H9 (cell line): ENCODE measurements at regions not wholly inside any gene's neighbourhood (a gene's known extent, or its start where the extent isn't known, plus 50 kb on each side); places are given as distances from the start of the nearest gene placed in this dataset.

Experiments
- DNase-seq: peaks from one replicate; pipeline ENCODE4 v3.0.0-alpha.2; 2017
- H2AFZ ChIP-seq: one replicate; pipeline ENCODE4 v1.6.1; 2013; ENCODE audit warnings: mild to moderate bottlenecking, low read length, control low read depth, moderate library complexity
- H2AK5ac ChIP-seq: 2 replicates; pipeline ENCODE4 v1.6.1; 2013; ENCODE audit warnings: low read length, control low read depth, mixed read lengths; ENCODE audit not compliant: insufficient read length
- H2BK120ac ChIP-seq: one replicate; pipeline ENCODE4 v1.6.1; 2013; ENCODE audit warnings: low read depth, mild to moderate bottlenecking, low read length, control low read depth, inconsistent platforms; ENCODE audit not compliant: poor library complexity, severe bottlenecking
- H2BK12ac ChIP-seq: 2 replicates; pipeline ENCODE4 v1.6.1; 2013; ENCODE audit warnings: low read length, control low read depth, mixed read lengths, low read depth; ENCODE audit not compliant: insufficient read length
- H2BK15ac ChIP-seq: 2 replicates; pipeline ENCODE4 v1.6.1; 2013; ENCODE audit warnings: low read depth, low read length, control low read depth
- H2BK20ac ChIP-seq: one replicate; pipeline ENCODE4 v1.6.1; 2013; ENCODE audit warnings: low read depth, mild to moderate bottlenecking, low read length, control low read depth, inconsistent platforms; ENCODE audit not compliant: poor library complexity, severe bottlenecking
- H2BK5ac ChIP-seq: 2 replicates; pipeline ENCODE4 v1.6.1; 2013; ENCODE audit warnings: low read length, control low read depth, mixed read lengths; ENCODE audit not compliant: insufficient read length
- H3K14ac ChIP-seq: 2 replicates; pipeline ENCODE4 v1.6.1; 2013; ENCODE audit warnings: low read length, control low read depth; ENCODE audit not compliant: insufficient read depth
- H3K18ac ChIP-seq: 2 replicates; pipeline ENCODE4 v1.6.1; 2013; ENCODE audit warnings: low read depth, mild to moderate bottlenecking, mixed read lengths, low read length, control low read depth; ENCODE audit not compliant: insufficient read length
- H3K23ac ChIP-seq: 2 replicates; pipeline ENCODE4 v1.6.1; 2013; ENCODE audit warnings: low read length, control low read depth, mixed read lengths, low read depth; ENCODE audit not compliant: insufficient read length
- H3K23me2 ChIP-seq: 2 replicates; pipeline ENCODE4 v1.6.1; 2013; ENCODE audit warnings: low read depth, mild to moderate bottlenecking, mixed read lengths, low read length, control low read depth; ENCODE audit not compliant: insufficient read length, poor library complexity, severe bottlenecking
- H3K27ac ChIP-seq: 2 replicates; pipeline ENCODE4 v1.5.1; 2013; ENCODE audit warnings: low read length, control low read depth, mixed read lengths, low read depth; ENCODE audit not compliant: insufficient read length
- H3K27me3 ChIP-seq: 2 replicates; pipeline ENCODE4 v1.6.1; 2013; ENCODE audit warnings: low read length, control low read depth, inconsistent platforms; ENCODE audit not compliant: insufficient read depth
- H3K4ac ChIP-seq: 2 replicates; pipeline ENCODE4 v1.6.1; 2013; ENCODE audit warnings: low read depth, mild to moderate bottlenecking, control low read depth, inconsistent platforms, low read length, moderate library complexity
- H3K4me1 ChIP-seq: 2 replicates; pipeline ENCODE4 v1.6.1; 2013; ENCODE audit warnings: low read length, control low read depth, inconsistent platforms; ENCODE audit not compliant: insufficient read depth
- H3K4me2 ChIP-seq: 2 replicates; pipeline ENCODE4 v1.6.1; 2013; ENCODE audit warnings: low read length, control low read depth, mixed read lengths; ENCODE audit not compliant: insufficient read length, insufficient read depth
- H3K56ac ChIP-seq: 2 replicates; pipeline ENCODE4 v1.6.1; 2013; ENCODE audit warnings: low read depth, mild to moderate bottlenecking, mixed read lengths, low read length, control low read depth; ENCODE audit not compliant: insufficient read length
- H3K79me1 ChIP-seq: 2 replicates; pipeline ENCODE4 v1.6.1; 2013; ENCODE audit warnings: low read depth, mild to moderate bottlenecking, moderate library complexity, low read length, control low read depth, inconsistent platforms; ENCODE audit not compliant: insufficient read depth, poor library complexity, severe bottlenecking
- H3K79me2 ChIP-seq: 2 replicates; pipeline ENCODE4 v1.6.1; 2013; ENCODE audit warnings: low read length, control low read depth, inconsistent platforms; ENCODE audit not compliant: insufficient read depth
- H3K9ac ChIP-seq: 2 replicates; pipeline ENCODE4 v1.6.1; 2013; ENCODE audit warnings: low read length, control low read depth, mixed read lengths; ENCODE audit not compliant: insufficient read length; ENCODE audit errors: extremely low read depth
- H3K9me3 ChIP-seq: one replicate; pipeline ENCODE4 v1.6.1; 2013; ENCODE audit warnings: low read depth, low read length, inconsistent platforms; ENCODE audit not compliant: control insufficient read depth
- H3T11ph ChIP-seq: one replicate; pipeline ENCODE4 v1.6.1; 2013; ENCODE audit warnings: mild to moderate bottlenecking, low read length, control low read depth, inconsistent platforms
- H4K20me1 ChIP-seq: one replicate; pipeline ENCODE4 v1.6.1; 2013; ENCODE audit not compliant: control insufficient read depth, insufficient read length, insufficient read depth
- H4K5ac ChIP-seq: 2 replicates; pipeline ENCODE4 v1.6.1; 2013; ENCODE audit warnings: low read depth, mild to moderate bottlenecking, mixed read lengths, low read length, control low read depth; ENCODE audit not compliant: insufficient read length
- H4K8ac ChIP-seq: replicated peaks from 2 replicates; pipeline ENCODE4 v1.6.1; 2013; ENCODE audit warnings: low read length, control low read depth, mixed read lengths, low read depth; ENCODE audit not compliant: insufficient read length
- H4K91ac ChIP-seq: 2 replicates; pipeline ENCODE4 v1.6.1; 2013; ENCODE audit warnings: low read depth, mild to moderate bottlenecking, moderate library complexity, mixed read lengths, low read length, control low read depth; ENCODE audit not compliant: insufficient read length
- H3K27ac Mint-ChIP-seq, 3 experiments: 2 replicates in 2 of 3; 3 replicates in 1 of 3; pipeline ENCODE4 v1.8.0; 2020 to 2021; ENCODE audit warnings: mixed read lengths in 3 of 3, mild to moderate bottlenecking in 1 of 3, moderate library complexity in 1 of 3
- H3K27me3 Mint-ChIP-seq: 2 replicates; pipeline ENCODE4 v1.8.0; 2021; ENCODE audit warnings: low read depth, mild to moderate bottlenecking, moderate library complexity, mixed read lengths
- H3K36me3 Mint-ChIP-seq, 3 experiments: 2 replicates in 2 of 3; 3 replicates in 1 of 3; pipeline ENCODE4 v1.8.0; 2020 to 2021; ENCODE audit warnings: low read depth in 3 of 3, mixed read lengths in 3 of 3; ENCODE audit not compliant: insufficient read depth in 1 of 3
- H3K4me1 Mint-ChIP-seq, 2 experiments: 2 replicates each; pipeline ENCODE4 v1.8.0; 2020; ENCODE audit warnings: mixed read lengths in 2 of 2
- H3K4me3 Mint-ChIP-seq, 2 experiments: 2 replicates in 1 of 2; 3 replicates in 1 of 2; pipeline ENCODE4 v1.8.0; 2020 to 2021; ENCODE audit warnings: mild to moderate bottlenecking in 2 of 2, mixed read lengths in 2 of 2, moderate library complexity in 1 of 2
- H3K9me3 Mint-ChIP-seq, 2 experiments: 2 replicates in 1 of 2; 3 replicates in 1 of 2; pipeline ENCODE4 v1.8.0; 2020; ENCODE audit warnings: mild to moderate bottlenecking in 2 of 2, mixed read lengths in 2 of 2, moderate library complexity in 1 of 2
- WGBS: extraction: QIAGEN DNeasy Blood & Tissue Kit; methylation state at CpG from one replicate; pipeline ENCODE4 v1.1.7; 2013; ENCODE audit warnings: missing lambda C conversion rate, low lambda C conversion rate, mixed read lengths; ENCODE audit not compliant: insufficient read length; ENCODE audit errors: extremely low coverage; 5-methylcytosine and 5-hydroxymethylcytosine counted together
- TF ChIP-seq, protein P1 (sequence below): fragments of 200-600 bp; sonication (generic); conservative IDR thresholded peaks from 3 replicates; pipeline ENCODE4 v1.8.0; 2021; ENCODE audit warnings: antibody characterized with exemption, mild to moderate bottlenecking

DNA sequence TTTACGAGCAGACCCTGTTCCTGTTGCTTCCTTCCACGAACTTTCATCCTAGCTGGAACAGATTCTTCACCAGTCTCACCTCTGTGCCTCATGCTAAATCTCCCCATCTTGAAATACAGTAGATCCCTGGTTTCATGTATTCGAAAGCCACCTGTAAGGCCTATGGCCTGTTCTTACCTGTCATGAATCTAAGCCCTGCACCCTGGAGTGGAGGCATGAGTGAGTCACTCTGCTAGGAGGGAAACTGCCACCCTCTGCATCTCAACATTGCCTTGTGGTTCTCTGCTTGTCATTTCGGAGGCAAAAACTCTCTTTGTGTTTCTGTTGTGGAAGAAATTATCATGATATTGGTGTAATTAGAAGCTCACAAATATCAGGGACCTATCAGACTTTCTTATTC lies 320.0 kb downstream of the ENC1 start:
- Histone ChIP-seq H3K4me2 (no peak overlapping the region), H3K27me3 (no peaks in the 10 kb centered on the region), H2AFZ (no peak overlapping the region), H2AK5ac (no peak overlapping the region), H2BK15ac (no peak overlapping the region), H4K91ac (no peak overlapping the region), H3T11ph (no peak overlapping the region), H2BK12ac (no peak overlapping the region), H3K23me2 (no peaks in the 10 kb centered on the region), H3K79me1 (no peaks in the 10 kb centered on the region), H2BK20ac (no peak overlapping the region), H4K5ac (no peak overlapping the region), H3K4ac (no peak overlapping the region), H3K56ac (no peak overlapping the region), H3K79me2 (no peaks in the 10 kb centered on the region), H2BK120ac (no peak overlapping the region), H3K4me1 (no peaks in the 10 kb centered on the region), H4K20me1 (no peaks in the 10 kb centered on the region), H2BK5ac (no peak overlapping the region), H3K9me3 (no peaks in the 10 kb centered on the region), H3K18ac (no peak overlapping the region), H3K9ac (no peak overlapping the region), H3K23ac (no peak overlapping the region), H3K14ac (no peak overlapping the region), H4K8ac (no peak overlapping the region), H3K27ac (no peak overlapping the region)
- Mint-ChIP-seq H3K36me3 (no peaks in the 10 kb centered on the region; a peak in 1 of 7 replicates), H3K4me3 (no peak overlapping the region), H3K27me3 (no peaks in the 10 kb centered on the region), H3K9me3 (no peaks in the 10 kb centered on the region), H3K4me1 (peaks cover 0 to 6% of the 10 kb centered on the region in 2 experiments; a peak in 2 of 4 replicates), H3K27ac (no peak overlapping the region)
- DNase-seq: no peak
- TF ChIP-seq, protein P1, sequence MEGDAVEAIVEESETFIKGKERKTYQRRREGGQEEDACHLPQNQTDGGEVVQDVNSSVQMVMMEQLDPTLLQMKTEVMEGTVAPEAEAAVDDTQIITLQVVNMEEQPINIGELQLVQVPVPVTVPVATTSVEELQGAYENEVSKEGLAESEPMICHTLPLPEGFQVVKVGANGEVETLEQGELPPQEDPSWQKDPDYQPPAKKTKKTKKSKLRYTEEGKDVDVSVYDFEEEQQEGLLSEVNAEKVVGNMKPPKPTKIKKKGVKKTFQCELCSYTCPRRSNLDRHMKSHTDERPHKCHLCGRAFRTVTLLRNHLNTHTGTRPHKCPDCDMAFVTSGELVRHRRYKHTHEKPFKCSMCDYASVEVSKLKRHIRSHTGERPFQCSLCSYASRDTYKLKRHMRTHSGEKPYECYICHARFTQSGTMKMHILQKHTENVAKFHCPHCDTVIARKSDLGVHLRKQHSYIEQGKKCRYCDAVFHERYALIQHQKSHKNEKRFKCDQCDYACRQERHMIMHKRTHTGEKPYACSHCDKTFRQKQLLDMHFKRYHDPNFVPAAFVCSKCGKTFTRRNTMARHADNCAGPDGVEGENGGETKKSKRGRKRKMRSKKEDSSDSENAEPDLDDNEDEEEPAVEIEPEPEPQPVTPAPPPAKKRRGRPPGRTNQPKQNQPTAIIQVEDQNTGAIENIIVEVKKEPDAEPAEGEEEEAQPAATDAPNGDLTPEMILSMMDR: no peak
- WGBS: no CpG with 5 or more reads among the region's 4 CpGs
